ENCODE measurements at regions not wholly inside any gene's neighbourhood (a gene's known extent, or its start where the extent isn't known, plus 50 kb on each side); places are given as distances from the start of the nearest gene placed in this dataset.
"Not testable (repeated sequence)": the region's sequence is repeated elsewhere in the genome, so short reads cannot be mapped to it uniquely, and the experiment has no call there.

DNA sequence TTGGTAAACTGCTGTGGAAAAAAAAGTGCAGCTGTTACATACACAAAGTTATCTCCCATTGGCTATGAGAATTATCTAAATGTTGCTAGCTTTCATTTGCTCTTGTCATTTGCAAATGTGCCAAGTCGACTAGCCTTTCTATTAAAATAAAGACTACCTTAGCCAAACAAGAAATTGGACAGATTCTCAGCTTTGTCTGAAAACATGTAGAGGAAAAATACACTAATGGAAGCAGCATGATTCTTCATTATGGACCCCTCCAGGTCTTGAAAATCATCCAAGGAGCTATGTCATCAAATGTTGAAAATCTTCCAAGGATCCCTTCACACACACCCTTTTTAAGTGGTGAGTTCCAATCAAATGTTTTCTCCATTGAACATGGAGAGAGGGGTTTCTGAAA, 237.7 kb downstream of the ETV1 start:
- Histone ChIP-seq H3K4me2 (ENCODE audit: low read length) (no peak overlapping the region), H3K36me3 (ENCODE audit: control insufficient read depth in 1 of 2, insufficient read depth in 2 of 2, low read length in 2 of 2) (no peaks in the 10 kb centered on the region), H3K27ac (ENCODE audit: low read depth, low read length) (no peak overlapping the region), H3K9me2 (ENCODE audit: insufficient read depth) (no peaks in the 10 kb centered on the region), H4K20me1 (ENCODE audit: insufficient read depth) (no peaks in the 10 kb centered on the region), H3K79me2 (ENCODE audit: insufficient read depth, low read length) (no peaks in the 10 kb centered on the region), H3K27me3 (ENCODE audit: insufficient read depth, low read length) (no peaks in the 10 kb centered on the region), H3K9me3 (ENCODE audit: control insufficient read depth in 1 of 2, insufficient read depth in 1 of 2, low read depth in 1 of 2, low read length in 2 of 2) (no peaks in the 10 kb centered on the region), H2AFZ (ENCODE audit: low read depth, low read length, poor library complexity, severe bottlenecking) (no peak overlapping the region), H3K4me3 (replicated peaks in 1 of 2; ENCODE audit: low read depth in 1 of 2, low read length in 2 of 2) (no peak overlapping the region), H3K4me1 (ENCODE audit: control insufficient read depth in 1 of 2, insufficient read depth in 2 of 2, low read length in 2 of 2) (no peaks in the 10 kb centered on the region), H3K9ac (ENCODE audit: low read length) (no peak overlapping the region)
- RAD21 ChIA-PET (ENCODE audit: low non-redundant PET in 1 of 2, low total read pairs in 2 of 2, uncharacterized antibody in 2 of 2, unreplicated experiment in 2 of 2), result no interaction called here
- intact Hi-C loops (cut with micrococcal nuclease), result no loop called here
- no peak for ATAC-seq
- POLR2A ChIA-PET, result no interaction called here
- CTCF ChIA-PET, result interaction anchor here (0.7 kb wide), 1 partner anchor 9 kb away, joined by 3 read pairs; no protein-coding TSS in a partner anchor
- DNase-seq (ENCODE audit: low read depth, low spot score), result no peak
- TF ChIP-seq CEBPB (IDR thresholded peaks at IDR 0.05; ENCODE audit: low read depth) (no peak), EZH2phosphoT487 (IDR thresholded peaks at IDR 0.05; ENCODE audit: borderline replicate concordance) (no peak), EGR1 (IDR thresholded peaks at IDR 0.05; ENCODE audit: low read depth) (no peak), TCF7L2 (IDR thresholded peaks at IDR 0.05; ENCODE audit: borderline replicate concordance, extremely low read depth, insufficient read depth, insufficient read length) (no peak), ZFX (IDR thresholded peaks at IDR 0.05) (no peak)
- no TSS peak for BruUV-seq (replicated peaks)

DNA sequence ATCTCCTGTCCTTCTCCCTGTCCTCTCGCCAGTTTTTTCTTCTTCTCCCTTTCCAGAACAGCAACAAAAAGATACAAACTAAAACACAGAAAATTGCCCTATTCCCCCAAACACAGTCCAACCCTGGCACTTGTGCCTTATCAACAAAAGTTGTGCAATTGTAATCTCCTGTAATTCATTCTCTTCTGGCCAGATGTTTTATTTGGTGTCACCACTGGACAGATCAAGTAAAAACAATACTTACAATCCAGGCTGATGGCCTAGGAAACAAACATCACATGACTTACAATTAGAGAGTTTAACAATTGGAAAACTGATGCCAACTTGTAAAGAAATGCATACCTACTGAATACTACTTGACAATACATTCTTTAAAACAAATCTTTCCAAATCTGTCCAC, 231.6 kb downstream of the ETV1 start:
- H3K4me3 ChIP-seq (replicated peaks in 1 of 2; ENCODE audit: low read depth in 1 of 2, low read length in 2 of 2), result no peak overlapping the region
- H3K79me2 ChIP-seq (ENCODE audit: insufficient read depth, low read length), result no peaks in the 10 kb centered on the region
- ChIA-PET POLR2A (no interaction called here), CTCF (no interaction called here), RAD21 (ENCODE audit: low non-redundant PET in 1 of 2, low total read pairs in 2 of 2, uncharacterized antibody in 2 of 2, unreplicated experiment in 2 of 2) (no interaction called here)
- no peak for ATAC-seq
- H3K4me1 ChIP-seq (ENCODE audit: control insufficient read depth in 1 of 2, insufficient read depth in 2 of 2, low read length in 2 of 2), result no peaks in the 10 kb centered on the region
- H3K27ac ChIP-seq (ENCODE audit: low read depth, low read length), result no peak overlapping the region
- no peak overlapping the region for H3K4me2 ChIP-seq (ENCODE audit: low read length)
- no peaks in the 10 kb centered on the region for H4K20me1 ChIP-seq (ENCODE audit: insufficient read depth)
- no peaks in the 10 kb centered on the region for H3K36me3 ChIP-seq (ENCODE audit: control insufficient read depth in 1 of 2, insufficient read depth in 2 of 2, low read length in 2 of 2)
- no TSS peak for BruUV-seq (replicated peaks)
- no peaks in the 10 kb centered on the region for H3K9me2 ChIP-seq (ENCODE audit: insufficient read depth)
- H3K9me3 ChIP-seq (ENCODE audit: control insufficient read depth in 1 of 2, insufficient read depth in 1 of 2, low read depth in 1 of 2, low read length in 2 of 2), result no peaks in the 10 kb centered on the region
- TF ChIP-seq SIN3A (IDR thresholded peaks at IDR 0.05; ENCODE audit: low read depth), result no peak
- TF ChIP-seq, protein P1, sequence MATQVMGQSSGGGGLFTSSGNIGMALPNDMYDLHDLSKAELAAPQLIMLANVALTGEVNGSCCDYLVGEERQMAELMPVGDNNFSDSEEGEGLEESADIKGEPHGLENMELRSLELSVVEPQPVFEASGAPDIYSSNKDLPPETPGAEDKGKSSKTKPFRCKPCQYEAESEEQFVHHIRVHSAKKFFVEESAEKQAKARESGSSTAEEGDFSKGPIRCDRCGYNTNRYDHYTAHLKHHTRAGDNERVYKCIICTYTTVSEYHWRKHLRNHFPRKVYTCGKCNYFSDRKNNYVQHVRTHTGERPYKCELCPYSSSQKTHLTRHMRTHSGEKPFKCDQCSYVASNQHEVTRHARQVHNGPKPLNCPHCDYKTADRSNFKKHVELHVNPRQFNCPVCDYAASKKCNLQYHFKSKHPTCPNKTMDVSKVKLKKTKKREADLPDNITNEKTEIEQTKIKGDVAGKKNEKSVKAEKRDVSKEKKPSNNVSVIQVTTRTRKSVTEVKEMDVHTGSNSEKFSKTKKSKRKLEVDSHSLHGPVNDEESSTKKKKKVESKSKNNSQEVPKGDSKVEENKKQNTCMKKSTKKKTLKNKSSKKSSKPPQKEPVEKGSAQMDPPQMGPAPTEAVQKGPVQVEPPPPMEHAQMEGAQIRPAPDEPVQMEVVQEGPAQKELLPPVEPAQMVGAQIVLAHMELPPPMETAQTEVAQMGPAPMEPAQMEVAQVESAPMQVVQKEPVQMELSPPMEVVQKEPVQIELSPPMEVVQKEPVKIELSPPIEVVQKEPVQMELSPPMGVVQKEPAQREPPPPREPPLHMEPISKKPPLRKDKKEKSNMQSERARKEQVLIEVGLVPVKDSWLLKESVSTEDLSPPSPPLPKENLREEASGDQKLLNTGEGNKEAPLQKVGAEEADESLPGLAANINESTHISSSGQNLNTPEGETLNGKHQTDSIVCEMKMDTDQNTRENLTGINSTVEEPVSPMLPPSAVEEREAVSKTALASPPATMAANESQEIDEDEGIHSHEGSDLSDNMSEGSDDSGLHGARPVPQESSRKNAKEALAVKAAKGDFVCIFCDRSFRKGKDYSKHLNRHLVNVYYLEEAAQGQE (IDR thresholded peaks at IDR 0.05; ENCODE audit: low read depth), result no peak
- DNase-seq (ENCODE audit: low read depth, low spot score), result no peak
- intact Hi-C loops (cut with micrococcal nuclease), result no loop called here
- H3K27me3 ChIP-seq (ENCODE audit: insufficient read depth, low read length), result no peaks in the 10 kb centered on the region
- no peak overlapping the region for H3K9ac ChIP-seq (ENCODE audit: low read length)
- H2AFZ ChIP-seq (ENCODE audit: low read depth, low read length, poor library complexity, severe bottlenecking), result no peak overlapping the region

GRCh38 chr7:13765853-13766252, 223.6 kb downstream of the ETV1 start:
- H3K9me3 ChIP-seq (ENCODE audit: control insufficient read depth in 1 of 2, insufficient read depth in 1 of 2, low read depth in 1 of 2, low read length in 2 of 2); RAD21 ChIA-PET (ENCODE audit: low non-redundant PET in 1 of 2, low total read pairs in 2 of 2, uncharacterized antibody in 2 of 2, unreplicated experiment in 2 of 2): not testable (repeated sequence)

More at GRCh38 chr7:13765853-13766252, 223.6 kb downstream of the ETV1 start:
- H3K4me3 ChIP-seq (replicated peaks in 1 of 2; ENCODE audit: low read depth in 1 of 2, low read length in 2 of 2); H3K9me2 ChIP-seq (ENCODE audit: insufficient read depth); H4K20me1 ChIP-seq (ENCODE audit: insufficient read depth); intact Hi-C loops (cut with micrococcal nuclease); H3K79me2 ChIP-seq (ENCODE audit: insufficient read depth, low read length); H3K27me3 ChIP-seq (ENCODE audit: insufficient read depth, low read length); DNase-seq (ENCODE audit: low read depth, low spot score); BruUV-seq (replicated peaks); H3K27ac ChIP-seq (ENCODE audit: low read depth, low read length); H3K36me3 ChIP-seq (ENCODE audit: control insufficient read depth in 1 of 2, insufficient read depth in 2 of 2, low read length in 2 of 2); POLR2A ChIA-PET; H3K4me1 ChIP-seq (ENCODE audit: control insufficient read depth in 1 of 2, insufficient read depth in 2 of 2, low read length in 2 of 2); H2AFZ ChIP-seq (ENCODE audit: low read depth, low read length, poor library complexity, severe bottlenecking); H3K9ac ChIP-seq (ENCODE audit: low read length); H3K4me2 ChIP-seq (ENCODE audit: low read length); CTCF ChIA-PET; ATAC-seq: not testable (repeated sequence)

Measured in HCT116 (cell line).